Mucosa of rectum (tissue), 2 donors: ENCODE measurements at regions not wholly inside any gene's neighbourhood (a gene's known extent, or its start where the extent isn't known, plus 50 kb on each side); places are given as distances from the start of the nearest gene placed in this dataset.

Source experiments
- H3K27ac ChIP-seq, 2 donors: one replicate each; pipeline ENCODE4 v1.7.0; 2013; ENCODE audit warnings: inconsistent platforms in 2 of 2, low read depth in 2 of 2, low read length in 2 of 2
- H3K27me3 ChIP-seq, 2 donors: one replicate each; pipeline ENCODE4 v1.7.0; 2013; ENCODE audit warnings: low read length in 2 of 2; ENCODE audit not compliant: control insufficient read depth in 2 of 2, insufficient read depth in 2 of 2
- H3K36me3 ChIP-seq, 2 donors: one replicate each; pipeline ENCODE4 v1.7.0; 2013; ENCODE audit warnings: low read length in 2 of 2; ENCODE audit not compliant: control insufficient read depth in 2 of 2, insufficient read depth in 2 of 2
- H3K4me1 ChIP-seq, 2 donors: one replicate each; pipeline ENCODE4 v1.7.0; 2013; ENCODE audit warnings: low read length in 2 of 2, mild to moderate bottlenecking in 1 of 2; ENCODE audit not compliant: control insufficient read depth in 2 of 2, insufficient read depth in 2 of 2
- H3K4me3 ChIP-seq, 2 donors: one replicate each; pipeline ENCODE4 v1.7.0; 2013; ENCODE audit warnings: low read length in 2 of 2
- H3K9ac ChIP-seq, 2 donors: one replicate each; pipeline ENCODE4 v1.7.0; 2013; ENCODE audit warnings: low read length in 2 of 2, low read depth in 1 of 2, mild to moderate bottlenecking in 1 of 2
- H3K9me3 ChIP-seq, 2 donors: one replicate each; pipeline ENCODE4 v1.7.0; 2013; ENCODE audit warnings: low read length in 2 of 2; ENCODE audit not compliant: control insufficient read depth in 2 of 2
- donor health status: healthy.
- donor health status: Normal muscosa, but diverticular disease.

DNA sequence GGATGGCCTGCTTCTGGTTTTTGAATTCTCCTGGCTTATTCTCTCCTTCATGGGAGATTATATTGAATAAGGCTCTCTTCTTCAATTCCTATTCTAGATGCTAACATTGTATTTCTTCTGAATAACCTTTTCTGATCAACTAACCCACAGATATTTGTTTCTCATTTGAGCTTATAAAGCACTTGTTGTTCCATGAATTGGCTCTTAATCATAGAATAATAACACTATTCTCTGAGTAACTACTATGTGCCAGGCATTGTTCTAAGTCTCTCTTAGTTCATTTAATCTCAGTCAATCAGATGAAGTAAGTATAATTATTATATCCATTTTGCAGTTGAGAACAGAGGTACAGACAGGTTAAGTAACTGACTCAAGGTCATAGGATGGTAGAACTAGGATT, 136.3 kb upstream of the MLIP start:
- no peak overlapping the region for H3K9ac ChIP-seq
- no peaks in the 10 kb centered on the region for H3K36me3 ChIP-seq
- H3K4me3 ChIP-seq, result no peak overlapping the region
- no peaks in the 10 kb centered on the region for H3K9me3 ChIP-seq
- H3K27ac ChIP-seq, result no peak overlapping the region
- H3K4me1 ChIP-seq, result no peaks in the 10 kb centered on the region
- H3K27me3 ChIP-seq, result no peaks in the 10 kb centered on the region

DNA sequence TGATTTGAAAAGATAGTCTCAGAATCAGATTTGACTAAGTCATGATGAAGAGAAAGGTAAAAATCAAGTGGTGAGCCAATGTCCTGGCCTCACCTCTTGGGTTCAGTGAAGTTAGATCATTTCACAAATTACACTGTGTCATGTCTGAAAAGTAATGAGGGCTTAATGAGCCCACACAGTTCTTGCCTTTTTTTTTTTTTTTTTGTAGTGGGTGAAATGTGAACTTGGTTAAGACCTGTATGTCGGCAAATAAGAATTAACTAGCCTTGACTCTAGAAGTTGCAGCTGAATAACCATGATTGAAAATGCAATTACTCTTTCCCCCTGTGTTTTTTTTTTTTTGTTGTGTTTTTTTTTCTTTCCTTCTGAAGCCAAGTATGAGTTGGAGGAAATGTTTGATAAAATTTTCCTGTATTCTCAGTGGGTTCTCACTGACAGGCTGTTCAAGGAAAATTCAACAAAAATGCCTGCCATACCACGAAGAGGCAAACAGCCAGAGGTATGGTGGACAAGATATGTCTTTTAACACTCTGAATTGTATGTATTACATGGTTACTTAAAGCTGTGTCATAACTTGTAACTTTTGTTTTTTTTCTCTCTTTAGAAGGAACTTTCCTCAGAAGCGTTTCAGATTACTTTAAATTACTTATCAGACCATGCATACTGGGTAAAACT, 135.2 kb upstream of the MLIP start:
- Histone ChIP-seq H3K27ac (no peak overlapping the region), H3K4me3 (no peak overlapping the region), H3K36me3 (no peaks in the 10 kb centered on the region), H3K27me3 (no peaks in the 10 kb centered on the region), H3K4me1 (no peaks in the 10 kb centered on the region), H3K9ac (no peak overlapping the region), H3K9me3 (no peaks in the 10 kb centered on the region)

DNA sequence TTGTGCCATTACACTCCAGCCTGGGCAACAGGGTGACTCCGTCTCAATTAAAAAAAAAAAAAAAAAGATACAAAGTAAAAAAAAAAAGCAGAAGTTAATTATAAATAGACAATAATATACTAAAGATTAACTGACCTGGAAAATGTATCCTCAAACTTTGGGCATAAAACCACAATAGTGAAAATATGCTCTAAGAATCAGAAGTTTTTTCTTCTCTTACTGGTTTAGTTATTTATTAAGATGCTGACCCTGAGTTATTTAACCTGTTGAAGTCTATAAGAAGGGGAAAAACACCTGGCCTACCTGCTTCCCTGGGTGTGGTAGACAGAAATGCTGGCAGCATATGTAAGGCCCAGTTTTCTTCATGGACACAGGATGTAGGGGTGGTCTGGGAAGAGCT, 133.7 kb upstream of the MLIP start:
- Histone ChIP-seq H3K27me3 (no peaks in the 10 kb centered on the region), H3K9ac (no peak overlapping the region), H3K4me1 (no peaks in the 10 kb centered on the region), H3K27ac (no peak overlapping the region), H3K9me3 (no peaks in the 10 kb centered on the region), H3K4me3 (no peak overlapping the region), H3K36me3 (no peaks in the 10 kb centered on the region)

DNA sequence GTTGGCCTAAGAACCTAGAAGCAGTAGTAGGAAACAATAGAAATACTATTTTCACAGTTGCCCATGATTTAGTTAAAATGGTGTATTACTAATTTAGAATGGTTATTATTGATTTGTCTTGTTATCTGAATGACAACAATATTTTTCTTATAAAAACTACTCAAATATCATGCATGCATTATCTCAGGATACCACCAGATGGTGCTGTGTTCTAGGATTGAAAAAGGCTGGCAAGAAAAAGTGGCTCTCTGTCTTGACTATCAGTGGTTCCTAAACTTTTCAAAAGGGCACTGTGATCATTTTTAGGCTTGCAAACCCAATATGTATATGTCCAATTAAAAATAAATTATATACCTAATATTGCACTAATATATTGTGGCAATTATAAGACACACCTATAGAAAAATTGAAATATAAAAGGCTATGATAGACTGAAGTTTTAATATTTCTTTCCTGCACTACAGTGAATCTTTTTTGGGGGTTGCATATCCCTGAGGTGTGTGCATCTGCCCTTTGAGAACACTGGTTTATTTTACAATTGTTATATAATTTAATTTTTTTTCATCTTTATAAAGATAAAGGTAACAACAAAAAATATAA, 131.7 kb upstream of the MLIP start:
- Histone ChIP-seq H3K9ac (no peak overlapping the region), H3K27ac (no peak overlapping the region), H3K4me3 (no peak overlapping the region)

DNA sequence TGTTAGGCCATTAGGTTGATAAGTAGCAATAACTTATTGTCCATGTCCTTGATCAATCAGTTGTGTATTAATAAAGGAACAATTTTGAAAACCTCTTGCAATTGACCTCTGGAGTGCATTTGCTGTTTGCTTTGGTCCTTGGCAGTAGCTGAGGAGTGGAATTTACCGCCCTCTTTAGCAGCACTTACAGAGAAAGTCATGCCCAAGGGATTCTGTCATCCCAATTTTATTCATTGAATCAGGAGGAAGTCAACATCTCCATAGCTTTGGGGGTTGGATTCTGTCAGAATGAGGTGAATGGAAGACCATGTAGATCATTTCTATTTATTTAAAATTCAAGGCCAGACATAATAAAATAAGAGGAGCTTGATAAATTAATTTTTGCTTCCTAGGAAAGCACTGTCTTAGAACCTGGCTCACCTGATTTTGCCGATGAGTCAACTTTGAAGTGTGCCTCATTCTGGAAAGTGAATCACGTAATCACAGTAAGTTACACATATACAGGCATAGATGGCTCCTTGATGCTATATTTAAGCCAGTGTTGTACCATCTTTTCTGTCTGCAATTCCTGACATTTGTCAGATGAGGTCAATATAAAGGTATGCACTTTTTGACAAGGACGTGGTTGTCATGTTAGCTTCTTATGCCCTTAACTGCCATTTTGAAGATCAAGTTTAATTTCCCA, 128.7 kb upstream of the MLIP start:
- H3K9ac ChIP-seq, result no peak overlapping the region

More for the DNA sequence above, 131.7 kb upstream of the MLIP start:
- no peaks in the 10 kb centered on the region for H3K36me3 ChIP-seq
- no peaks in the 10 kb centered on the region for H3K9me3 ChIP-seq
- no peaks in the 10 kb centered on the region for H3K27me3 ChIP-seq
- H3K4me1 ChIP-seq, result no peaks in the 10 kb centered on the region

DNA sequence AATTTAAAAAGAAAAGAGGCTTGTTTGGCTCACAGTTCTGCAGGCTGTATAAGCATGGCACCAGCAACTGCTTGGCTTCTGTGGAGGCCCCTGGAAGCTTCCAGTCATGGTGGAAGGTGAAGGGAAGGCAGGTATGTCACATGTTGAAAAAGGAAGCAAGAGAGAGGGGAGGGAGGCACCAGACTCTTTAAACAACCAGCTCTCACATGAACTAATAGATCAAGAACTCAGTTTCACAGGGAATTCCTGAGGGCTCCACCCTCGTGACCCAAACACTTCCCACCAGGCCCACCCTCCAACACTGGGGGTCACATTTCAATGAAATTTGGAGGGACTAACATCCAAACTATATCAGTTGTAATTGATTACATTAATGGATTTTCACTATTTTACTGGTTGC, 127.9 kb upstream of the MLIP start:
- Histone ChIP-seq H3K4me3 (no peak overlapping the region), H3K27me3 (no peaks in the 10 kb centered on the region), H3K9ac (no peak overlapping the region), H3K36me3 (no peaks in the 10 kb centered on the region), H3K27ac (no peak overlapping the region), H3K4me1 (no peaks in the 10 kb centered on the region), H3K9me3 (no peaks in the 10 kb centered on the region)

More for the DNA sequence above, 128.7 kb upstream of the MLIP start:
- no peak overlapping the region for H3K27ac ChIP-seq
- H3K9me3 ChIP-seq, result no peaks in the 10 kb centered on the region
- no peak overlapping the region for H3K4me3 ChIP-seq
- H3K27me3 ChIP-seq, result no peaks in the 10 kb centered on the region
- no peaks in the 10 kb centered on the region for H3K36me3 ChIP-seq
- H3K4me1 ChIP-seq, result no peaks in the 10 kb centered on the region

DNA sequence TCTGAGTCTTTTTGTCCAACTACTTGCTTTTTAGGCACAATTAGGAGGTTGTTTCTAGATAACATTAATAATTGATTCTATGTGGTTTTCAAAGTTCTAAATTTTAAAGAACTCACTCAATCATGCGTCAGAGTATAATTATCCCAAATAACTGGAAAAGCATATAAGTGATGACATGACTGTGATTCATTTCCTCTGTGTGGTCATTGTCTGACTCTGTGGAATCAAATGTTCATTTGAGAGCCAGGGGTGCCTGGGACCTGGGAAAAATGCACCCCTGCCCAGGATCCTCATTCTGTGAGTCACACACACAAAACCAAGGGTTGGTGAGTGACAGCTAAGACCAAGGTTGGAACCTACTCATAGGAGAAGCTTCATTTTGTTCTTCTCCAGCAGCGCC, 127.1 kb upstream of the MLIP start:
- Histone ChIP-seq H3K36me3 (no peaks in the 10 kb centered on the region), H3K4me3 (no peak overlapping the region), H3K4me1 (no peaks in the 10 kb centered on the region), H3K9me3 (no peaks in the 10 kb centered on the region), H3K27me3 (no peaks in the 10 kb centered on the region), H3K9ac (no peak overlapping the region), H3K27ac (no peak overlapping the region)

DNA sequence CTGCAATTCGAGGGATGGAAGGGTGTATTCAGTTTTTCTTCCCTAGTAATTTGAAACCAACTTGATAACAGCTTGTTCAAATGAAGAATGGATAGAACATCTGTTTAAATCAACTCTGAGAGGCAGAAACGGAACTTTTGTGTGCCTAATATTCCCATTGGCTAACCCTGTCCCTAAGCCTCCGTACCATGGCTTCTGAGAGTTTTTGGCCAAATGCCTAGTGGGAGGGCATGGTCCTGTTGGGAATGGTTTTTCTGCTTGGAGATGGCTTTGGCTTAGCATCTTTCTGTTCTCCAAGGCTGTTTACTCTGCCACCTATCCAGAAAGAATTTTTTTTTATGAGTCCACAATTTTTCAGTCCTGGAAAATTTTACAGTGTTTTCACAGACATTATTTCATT, 126.7 kb upstream of the MLIP start:
- Histone ChIP-seq H3K4me3 (no peak overlapping the region), H3K4me1 (no peaks in the 10 kb centered on the region), H3K36me3 (no peaks in the 10 kb centered on the region), H3K9ac (no peak overlapping the region), H3K9me3 (no peaks in the 10 kb centered on the region), H3K27ac (no peak overlapping the region), H3K27me3 (no peaks in the 10 kb centered on the region)

DNA sequence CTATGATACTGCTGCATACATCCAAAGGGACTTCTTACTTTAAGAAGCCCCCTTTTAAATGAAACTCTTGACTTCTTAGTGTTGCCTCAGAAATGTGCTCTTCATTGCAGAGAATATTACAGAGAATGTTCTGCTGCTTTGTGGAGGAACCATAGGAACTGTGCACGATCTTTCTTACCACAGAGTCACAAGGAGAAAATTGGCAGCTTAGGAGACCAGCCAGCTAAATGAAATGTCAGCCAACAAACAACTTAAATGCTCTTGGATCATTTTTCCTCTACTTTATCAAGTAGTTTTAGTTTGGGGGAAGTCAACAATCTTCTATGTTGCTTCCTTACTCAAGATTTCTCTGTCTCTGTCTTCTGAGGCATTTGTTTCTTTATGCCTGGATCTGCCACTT, 125.9 kb upstream of the MLIP start:
- H3K4me3 ChIP-seq, result no peak overlapping the region
- no peak overlapping the region for H3K9ac ChIP-seq
- no peaks in the 10 kb centered on the region for H3K4me1 ChIP-seq
- H3K27me3 ChIP-seq, result no peaks in the 10 kb centered on the region
- H3K36me3 ChIP-seq, result no peaks in the 10 kb centered on the region
- H3K27ac ChIP-seq, result no peak overlapping the region
- no peaks in the 10 kb centered on the region for H3K9me3 ChIP-seq

DNA sequence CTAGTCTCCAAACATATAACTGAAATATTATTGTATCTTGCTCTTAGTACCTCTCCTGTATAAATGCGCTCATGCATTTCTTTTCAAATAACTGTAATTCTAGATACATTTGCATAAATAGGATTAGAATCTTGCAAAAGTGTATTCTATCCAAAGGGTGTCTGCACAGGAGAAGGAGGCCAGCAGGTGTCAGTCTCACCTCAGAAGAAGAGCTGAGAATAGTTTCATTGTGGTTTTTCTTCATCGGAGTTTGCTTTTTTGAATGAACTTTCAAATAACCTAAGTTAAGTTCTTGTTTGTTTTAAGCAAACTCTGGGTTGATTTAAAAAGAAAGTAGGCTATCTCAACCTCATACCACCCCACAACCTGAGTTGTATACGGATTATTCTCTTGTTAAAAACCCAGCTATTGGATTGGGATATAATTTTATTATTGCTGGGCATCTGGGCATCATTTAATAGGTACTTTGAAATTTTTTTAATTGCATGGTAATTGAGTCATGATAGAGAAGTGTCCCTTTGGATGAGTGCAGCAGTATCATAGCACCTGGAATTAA, 125.0 kb upstream of the MLIP start:
- Histone ChIP-seq H3K4me1 (no peaks in the 10 kb centered on the region), H3K9ac (no peak overlapping the region), H3K27ac (no peak overlapping the region), H3K9me3 (no peaks in the 10 kb centered on the region), H3K36me3 (no peaks in the 10 kb centered on the region), H3K4me3 (no peak overlapping the region), H3K27me3 (no peaks in the 10 kb centered on the region)
